ENCODE measurements at regions not wholly inside any gene's neighbourhood (a gene's known extent, or its start where the extent isn't known, plus 50 kb on each side); places are given as distances from the start of the nearest gene placed in this dataset.

DNA sequence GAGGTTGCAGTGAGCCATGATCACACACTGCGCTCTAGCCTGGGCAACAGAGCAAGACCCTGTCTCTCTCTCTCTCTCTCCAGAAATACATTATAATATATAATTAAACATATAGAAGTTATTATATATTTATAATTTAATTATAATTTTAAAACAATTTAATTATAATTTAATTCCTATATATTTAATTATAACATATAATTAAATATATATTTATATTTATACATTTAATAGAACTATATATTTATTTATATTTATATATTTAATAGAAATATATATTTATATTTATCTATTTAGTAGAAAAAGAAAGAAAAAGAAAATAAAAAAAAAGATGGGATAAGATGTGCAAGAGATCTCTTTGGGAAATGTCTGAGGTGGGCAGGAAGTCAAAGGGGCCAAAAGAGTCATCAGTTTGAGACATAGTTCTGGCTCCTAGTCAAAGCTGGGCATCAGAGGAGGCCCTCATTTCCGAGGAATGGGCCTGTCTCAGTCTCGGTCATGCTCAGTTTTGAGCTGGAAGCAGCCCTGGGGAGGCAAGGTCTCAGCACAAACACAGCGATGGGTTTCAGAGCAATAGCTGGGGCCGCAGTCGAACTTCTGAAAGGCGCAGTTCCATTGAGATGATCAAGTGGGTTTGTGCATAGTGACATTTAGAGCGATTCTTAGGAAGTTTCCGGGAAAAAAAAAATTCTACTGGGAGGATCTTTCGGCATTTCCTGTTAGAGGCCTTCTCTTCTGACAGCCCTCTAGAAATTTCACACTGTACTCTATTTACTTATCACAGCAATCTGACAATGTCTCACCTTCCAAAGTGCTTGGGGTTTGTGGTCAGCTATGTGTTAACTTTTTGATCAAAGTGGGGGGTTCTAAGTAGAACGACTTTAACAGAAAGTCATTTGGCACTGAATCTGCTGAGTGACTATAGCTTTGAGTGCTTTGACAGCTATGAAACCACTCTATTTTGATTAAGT lies 58.7 kb upstream of the GZMB start:
- peak; percentile 44 for DNase-seq

DNA sequence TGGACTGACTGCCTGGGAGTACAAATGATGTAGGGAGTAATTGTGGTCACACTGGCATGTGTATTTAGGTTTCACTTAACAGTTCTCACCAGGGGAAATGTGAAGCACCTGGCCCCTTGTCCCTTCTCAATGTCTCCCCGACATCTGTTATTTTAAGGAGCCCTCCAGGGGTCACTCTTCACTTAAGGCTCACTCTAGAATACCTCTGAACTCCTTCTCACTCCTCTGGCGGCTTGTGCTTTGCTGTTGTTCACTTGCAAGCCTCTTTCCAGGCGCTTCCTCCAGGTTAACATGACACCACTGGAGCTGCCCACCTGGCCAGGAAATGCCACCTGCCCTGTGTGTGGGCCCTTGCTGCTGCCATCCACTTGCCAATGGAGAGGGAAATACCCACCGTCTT lies 56.5 kb upstream of the GZMB start:
- no peak for DNase-seq

GRCh38 chr14:24688030-24688658 lies 54.2 kb upstream of the GZMB start:
- DNase-seq, result no peak

Data from activated naive CD4-positive, alpha-beta T cell treated with Interleukin-2 at 50 U/mL for 16 hours (primary cell).